Islet precursor cell (in vitro differentiated cells): ENCODE measurements at regions not wholly inside any gene's neighbourhood (a gene's known extent, or its start where the extent isn't known, plus 50 kb on each side); places are given as distances from the start of the nearest gene placed in this dataset.
"Not testable (repeated sequence)": the region's sequence is repeated elsewhere in the genome, so short reads cannot be mapped to it uniquely, and the experiment has no call there.

Source experiments
- DNase-seq: peaks from one replicate; pipeline ENCODE4 v3.0.0-alpha.2; 2018

DNA sequence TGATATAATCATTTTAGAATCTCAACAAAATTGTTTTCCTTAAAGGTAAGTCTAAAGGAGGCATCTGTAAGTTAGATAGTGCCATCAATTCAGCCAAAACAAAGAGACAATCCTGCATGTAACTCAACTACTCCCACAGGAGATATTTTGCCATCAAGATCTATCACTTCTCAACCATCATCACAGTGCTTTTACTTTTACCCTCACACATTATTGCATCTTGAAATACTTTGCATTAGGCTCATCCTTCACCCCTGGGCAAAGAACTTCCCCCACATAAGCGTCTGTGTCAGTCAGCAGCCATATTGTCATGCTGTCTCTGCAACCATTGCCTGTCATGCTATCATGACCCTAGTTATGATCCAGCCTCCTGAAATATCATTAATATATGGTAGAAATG, 54.9 kb upstream of the NLGN1 start:
- DNase-seq: no peak

- no peak for DNase-seq
Observed at GRCh38 chr3:173340626-173341025, 56.9 kb upstream of the NLGN1 start.

DNA sequence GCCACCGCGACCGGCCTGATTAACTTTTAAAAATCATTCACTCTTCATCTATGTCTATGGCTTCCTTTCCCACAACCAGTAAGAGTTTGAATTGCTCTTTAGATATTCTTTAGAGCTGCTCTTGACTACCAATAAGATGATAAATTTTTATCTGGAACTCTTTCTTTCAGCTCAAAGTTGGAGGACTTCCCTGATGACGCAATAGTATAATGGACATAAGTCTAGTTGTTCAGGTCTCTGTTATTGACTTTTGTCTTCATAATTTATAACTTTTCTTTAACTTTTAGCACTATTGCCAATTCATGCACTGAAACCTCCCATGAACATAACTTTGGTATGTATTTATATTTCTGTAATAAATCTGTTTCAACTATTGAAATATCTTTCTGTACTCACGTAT, 61.3 kb upstream of the NLGN1 start:
- no peak for DNase-seq

- no peak for DNase-seq
Observed at GRCh38 chr3:173306110-173306509, 91.4 kb upstream of the NLGN1 start.

DNA sequence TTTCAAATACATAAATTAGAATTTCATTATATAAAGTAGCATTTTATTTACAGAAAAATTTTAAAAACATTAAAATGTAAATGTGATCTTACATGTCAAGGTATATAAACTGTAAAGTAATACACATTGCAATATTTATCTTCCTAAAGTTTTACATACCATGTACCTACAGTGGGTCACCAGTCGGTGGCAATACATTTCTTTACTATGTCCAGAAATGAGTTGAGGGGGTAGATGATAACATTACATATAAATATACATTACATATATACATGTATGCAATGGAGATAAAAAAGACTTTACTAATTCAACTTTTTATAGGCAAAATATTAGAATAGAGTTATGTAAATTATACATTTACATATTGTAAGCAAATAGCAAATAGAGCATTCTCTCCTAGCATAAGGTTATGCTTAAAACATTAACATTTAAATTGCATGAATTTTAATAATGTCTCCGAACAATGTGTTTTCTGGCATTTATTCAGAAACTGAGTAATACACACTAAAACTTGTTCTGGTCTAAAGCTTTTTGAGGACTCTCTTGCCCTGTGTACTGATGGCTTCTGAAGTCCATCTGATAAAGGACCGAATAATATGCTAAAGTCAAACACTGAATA, 93.3 kb upstream of the NLGN1 start:
- DNase-seq: no peak

GRCh38 chr3:173301647-173302046, 95.9 kb upstream of the NLGN1 start:
- DNase-seq: no peak

GRCh38 chr3:173289072-173289471, 108.5 kb upstream of the NLGN1 start:
- DNase-seq: no peak

- DNase-seq: peak; percentile 57
Observed at GRCh38 chr3:173287361-173287760, 110.2 kb upstream of the NLGN1 start.

DNA sequence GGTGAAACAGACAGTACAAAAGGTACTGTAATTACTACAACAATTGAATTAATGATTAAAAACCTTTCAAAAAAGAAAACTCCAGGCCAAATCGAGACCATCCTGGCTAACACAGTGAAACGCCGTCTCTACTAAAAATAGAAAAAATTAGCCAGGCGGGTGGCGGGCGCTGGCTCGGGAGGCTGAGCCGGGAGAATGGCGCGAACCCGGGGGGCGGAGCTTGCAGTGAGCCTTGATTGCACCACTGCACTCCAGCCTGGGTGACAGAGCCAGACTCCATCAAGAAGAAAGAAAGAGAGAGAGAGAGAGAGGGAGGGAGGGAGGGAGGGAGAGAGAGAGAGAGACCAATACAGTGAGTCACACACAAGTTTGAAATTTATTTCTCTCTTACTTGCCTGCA, 111.0 kb upstream of the NLGN1 start:
- not testable (repeated sequence) for DNase-seq

DNA sequence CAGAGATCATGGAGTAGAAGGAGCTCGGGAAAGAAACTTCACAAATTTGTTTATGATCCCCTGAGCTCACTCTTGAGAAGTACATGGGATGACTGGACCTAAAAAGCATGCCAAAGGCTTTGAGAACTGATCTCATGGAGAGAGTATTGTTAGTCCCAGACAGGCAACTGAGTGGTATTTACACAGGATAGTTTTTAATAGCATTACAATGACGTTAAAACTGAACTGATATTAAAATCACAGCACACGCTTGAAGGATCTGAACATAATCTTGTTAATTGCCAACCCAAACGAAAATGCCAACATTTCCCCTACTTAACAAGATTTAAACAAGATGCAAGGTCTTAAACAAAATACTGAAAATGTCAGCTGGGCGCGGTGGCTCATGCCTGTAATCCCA, 113.2 kb upstream of the NLGN1 start:
- no peak for DNase-seq

DNA sequence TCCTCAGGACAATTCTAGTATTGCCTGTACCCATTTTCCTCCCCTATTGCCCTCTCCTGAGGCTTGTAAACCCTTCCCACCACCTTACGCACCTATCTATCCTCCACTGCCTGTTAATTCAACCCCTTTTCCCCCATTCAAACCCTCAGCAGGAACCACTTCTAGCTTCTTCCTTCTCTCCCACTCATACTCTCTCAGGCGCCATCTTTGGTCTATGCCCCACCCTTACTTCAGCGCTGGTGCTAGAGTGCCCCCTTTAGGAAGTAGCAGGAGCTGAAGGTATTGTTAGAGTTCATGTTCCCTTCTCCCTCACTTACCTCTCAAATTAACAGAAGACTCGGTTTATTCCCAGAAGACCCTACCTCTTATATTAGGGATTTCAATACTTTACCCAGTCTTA, 121.8 kb upstream of the NLGN1 start:
- DNase-seq: no peak

DNA sequence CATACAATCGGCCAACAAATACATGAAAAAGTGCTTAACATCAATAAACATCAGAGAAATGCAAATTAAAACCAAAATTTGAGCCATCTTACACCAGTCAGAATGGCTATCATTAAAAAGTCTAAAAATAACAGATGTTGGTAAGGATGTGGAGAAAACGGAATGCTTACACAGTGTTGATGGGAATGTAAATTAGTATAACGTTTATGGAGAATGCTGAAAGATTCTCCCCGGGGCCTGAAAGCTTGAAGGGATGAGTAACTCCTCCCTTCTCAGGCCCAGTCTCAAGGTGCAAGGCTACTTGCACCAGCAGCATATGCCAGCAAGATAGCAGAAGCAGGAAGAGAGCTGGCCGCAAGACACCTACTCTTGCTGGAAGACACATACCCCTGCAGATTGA, 123.7 kb upstream of the NLGN1 start:
- DNase-seq: no peak

GRCh38 chr3:173268781-173269180, 127.7 kb upstream of the SPATA16 start:
- no peak for DNase-seq

DNA sequence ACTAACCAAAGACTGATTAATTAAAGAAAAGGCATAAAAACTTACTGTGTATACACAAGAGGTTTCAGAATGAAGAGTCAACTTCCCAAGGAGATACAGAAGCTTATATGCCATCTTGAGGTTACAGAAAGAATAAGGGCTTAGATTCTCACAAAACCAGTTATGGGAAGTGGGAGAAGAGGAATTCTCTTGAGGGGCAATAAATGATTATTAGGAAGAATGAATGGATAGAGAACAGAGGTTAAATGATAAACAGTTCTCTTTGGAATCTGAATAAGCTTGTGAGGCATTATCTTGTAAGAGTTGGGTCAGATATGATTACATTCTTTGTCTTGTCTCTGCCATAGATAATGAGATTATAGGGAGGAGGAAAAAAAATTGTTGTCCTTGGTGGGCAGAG, 126.7 kb upstream of the SPATA16 start:
- DNase-seq: no peak

- no peak for DNase-seq
Observed at GRCh38 chr3:173266441-173266840, 125.4 kb upstream of the SPATA16 start.

DNA sequence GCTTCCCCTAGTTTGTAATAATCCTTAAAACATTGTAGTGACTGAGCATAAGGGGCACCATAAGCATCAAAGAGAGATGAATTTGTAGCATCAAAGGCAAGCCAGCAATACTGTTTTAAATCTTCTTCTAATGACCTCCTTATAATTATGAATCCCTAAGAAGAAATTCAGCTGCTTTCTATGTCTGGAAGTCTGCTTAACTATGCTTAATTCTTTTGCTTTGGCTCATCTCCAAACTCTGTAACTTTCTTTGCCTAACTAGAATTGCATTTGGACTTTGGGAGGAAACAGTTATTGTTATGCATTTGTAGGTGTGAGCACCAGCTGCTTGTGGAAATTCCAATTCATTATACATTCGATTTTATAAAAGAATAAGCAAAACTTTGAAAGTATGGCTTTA, 117.7 kb upstream of the SPATA16 start:
- DNase-seq: no peak

- DNase-seq: no peak
Observed at GRCh38 chr3:173257797-173258196, 116.8 kb upstream of the SPATA16 start.

DNA sequence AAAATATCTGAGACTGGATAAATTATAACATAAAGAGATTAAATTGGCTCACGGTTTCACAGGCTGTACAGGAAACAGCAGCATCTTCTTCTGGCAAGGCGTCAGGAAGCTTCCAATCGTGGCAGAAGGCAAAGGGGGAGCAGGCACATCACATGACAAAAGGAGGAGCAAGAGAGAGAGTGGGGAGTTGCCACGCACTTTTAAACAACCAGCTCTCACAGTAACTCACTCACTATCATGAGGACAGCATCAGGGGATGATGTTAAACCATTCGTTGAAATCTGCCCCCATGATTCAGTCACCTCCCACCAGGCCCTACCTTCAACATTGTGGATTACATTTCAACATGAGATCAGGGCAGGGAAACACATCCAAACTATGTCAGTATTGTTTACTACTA, 114.5 kb upstream of the SPATA16 start:
- no peak for DNase-seq

- no peak for DNase-seq
Observed at GRCh38 chr3:173253471-173253870, 112.4 kb upstream of the SPATA16 start.

- DNase-seq: no peak
Observed at GRCh38 chr3:173249457-173249856, 108.4 kb upstream of the SPATA16 start.

DNA sequence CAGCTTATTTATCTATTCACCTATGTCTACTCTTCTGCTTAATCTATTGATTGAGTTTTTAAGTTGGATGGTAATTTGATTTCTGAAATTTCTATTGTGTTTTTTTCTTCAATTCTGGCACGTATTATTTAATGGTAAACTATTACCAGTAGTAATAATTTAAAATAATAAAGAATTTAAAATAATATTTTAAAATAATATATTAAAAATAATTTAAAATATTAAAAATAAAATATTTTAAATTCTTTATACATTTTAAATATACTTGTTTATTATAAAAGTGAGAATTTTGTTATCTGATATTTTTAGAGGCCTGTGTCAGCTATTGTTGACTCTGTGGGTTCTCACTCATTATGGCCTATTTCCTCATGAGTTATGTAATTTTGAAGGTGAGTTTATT, 100.7 kb upstream of the SPATA16 start:
- DNase-seq: no peak

GRCh38 chr3:173238091-173238490, 97.1 kb upstream of the SPATA16 start:
- no peak for DNase-seq

- DNase-seq: no peak
Observed at GRCh38 chr3:173225351-173225750, 84.3 kb upstream of the SPATA16 start.

GRCh38 chr3:173221010-173221409, 80.0 kb upstream of the SPATA16 start:
- DNase-seq: no peak

- DNase-seq: no peak
Observed at GRCh38 chr3:173217127-173217526, 76.1 kb upstream of the SPATA16 start.

GRCh38 chr3:173216063-173216462, 75.0 kb upstream of the SPATA16 start:
- no peak for DNase-seq
